ENCODE measurements at regions not wholly inside any gene's neighbourhood (a gene's known extent, or its start where the extent isn't known, plus 50 kb on each side); places are given as distances from the start of the nearest gene placed in this dataset.

DNA sequence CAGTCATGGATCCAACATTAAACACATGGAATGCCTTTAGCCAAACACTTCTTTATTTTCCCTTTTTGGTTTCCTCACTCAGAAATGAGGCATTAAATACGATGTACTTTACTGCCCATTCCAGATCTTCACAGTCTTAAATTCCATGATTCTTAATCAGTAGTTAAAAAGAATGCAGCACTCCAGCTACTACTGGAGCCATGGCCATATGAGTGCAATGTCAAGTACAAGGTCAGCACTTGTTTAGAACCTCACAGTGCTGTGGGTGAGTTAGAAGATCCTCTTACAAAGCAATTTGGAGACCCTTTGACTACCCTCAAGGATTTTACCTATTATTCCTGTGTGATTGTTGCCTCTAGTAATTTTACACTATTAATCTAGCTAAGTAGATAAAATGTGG lies 550.3 kb upstream of the LRRTM1 start:
- no peak for DNase-seq

DNA sequence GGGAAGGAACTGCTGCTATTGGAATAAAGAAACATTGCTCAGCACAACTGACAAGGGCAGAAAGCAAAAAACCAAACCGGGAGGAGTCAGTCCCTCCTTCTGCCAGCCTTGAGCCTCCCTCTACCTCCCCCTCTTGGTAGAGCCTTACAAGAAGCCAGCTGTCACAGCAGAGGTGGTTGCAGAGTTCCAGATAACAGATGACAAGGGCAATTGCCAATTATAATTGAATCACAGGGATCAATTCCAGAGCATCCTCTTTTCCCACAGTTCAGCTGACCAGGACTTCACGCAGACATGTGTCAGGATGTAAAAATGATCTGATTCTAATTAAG lies 548.2 kb upstream of the LRRTM1 start:
- no peak for DNase-seq

DNA sequence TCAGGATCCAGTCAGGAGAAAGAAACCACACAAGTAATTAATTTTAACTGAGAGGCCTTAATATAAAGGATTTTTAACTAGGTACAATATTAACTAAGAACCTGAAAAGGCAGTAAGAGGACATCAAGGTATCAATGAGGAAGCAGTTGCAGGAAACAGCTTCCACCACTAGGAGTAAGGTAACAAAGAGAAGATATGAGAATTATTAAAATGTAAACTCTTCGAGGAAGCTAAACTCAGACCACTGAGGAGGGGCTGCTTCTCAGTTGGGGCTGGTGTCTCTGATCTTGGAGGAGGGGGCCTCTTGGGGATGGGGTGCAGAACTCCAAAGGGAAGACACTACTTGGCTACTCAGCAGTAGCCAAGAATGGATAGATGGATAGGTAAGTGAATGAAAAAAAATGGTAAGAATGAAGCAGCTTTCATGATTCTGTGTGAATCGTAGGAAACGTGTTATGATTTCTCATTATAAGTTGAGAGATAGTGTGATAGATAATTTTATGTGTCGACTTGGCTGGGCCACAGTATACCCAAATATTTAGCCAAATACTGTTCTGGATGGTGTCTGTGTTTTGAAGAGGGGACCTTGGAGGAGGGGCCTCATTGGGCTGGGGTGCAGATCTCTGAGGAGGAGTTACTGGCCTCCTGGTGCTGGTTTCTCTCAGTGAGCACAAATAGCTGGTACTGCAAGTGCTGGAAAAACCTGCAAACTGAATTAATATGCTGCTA lies 547.7 kb upstream of the LRRTM1 start:
- DNase-seq: no peak

DNA sequence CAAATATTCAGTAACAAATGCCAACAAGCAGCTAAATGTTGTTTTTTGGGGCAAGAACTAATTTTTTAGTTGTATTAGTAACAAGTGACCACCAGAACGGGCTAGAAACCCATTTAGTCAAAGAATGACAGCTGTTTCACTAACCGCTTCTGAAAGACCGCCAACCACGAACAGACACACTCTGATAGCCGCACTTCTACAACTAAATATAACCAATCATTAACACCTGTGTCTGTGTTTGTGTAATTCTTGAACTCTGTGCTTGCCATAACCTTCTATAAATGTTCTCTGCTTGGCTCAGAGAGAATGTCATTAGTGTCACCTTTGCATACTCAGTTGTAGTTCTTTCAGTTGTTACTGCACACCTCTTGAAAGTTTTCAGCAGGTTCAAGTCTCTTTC lies 526.3 kb upstream of the LRRTM1 start:
- no peak for DNase-seq

DNA sequence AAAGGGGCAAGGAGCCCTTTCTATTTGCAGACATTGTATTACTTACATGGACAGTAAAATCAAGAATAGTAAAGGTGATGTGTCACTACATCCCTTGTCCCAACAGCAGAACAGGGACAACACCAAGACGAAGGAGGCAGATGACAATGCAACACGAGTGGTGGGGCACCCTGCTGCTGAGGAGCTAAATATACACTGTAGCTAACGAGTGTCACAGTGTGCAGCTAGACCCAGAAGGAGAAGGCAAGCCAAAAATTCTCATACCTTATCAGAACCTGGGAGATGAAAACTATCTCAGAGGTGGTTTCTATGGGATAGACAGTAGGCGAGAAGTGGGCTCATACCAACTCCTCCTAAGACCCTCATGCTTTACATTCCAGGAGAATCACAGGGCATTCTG lies 518.4 kb upstream of the LRRTM1 start:
- no peak for DNase-seq

DNA sequence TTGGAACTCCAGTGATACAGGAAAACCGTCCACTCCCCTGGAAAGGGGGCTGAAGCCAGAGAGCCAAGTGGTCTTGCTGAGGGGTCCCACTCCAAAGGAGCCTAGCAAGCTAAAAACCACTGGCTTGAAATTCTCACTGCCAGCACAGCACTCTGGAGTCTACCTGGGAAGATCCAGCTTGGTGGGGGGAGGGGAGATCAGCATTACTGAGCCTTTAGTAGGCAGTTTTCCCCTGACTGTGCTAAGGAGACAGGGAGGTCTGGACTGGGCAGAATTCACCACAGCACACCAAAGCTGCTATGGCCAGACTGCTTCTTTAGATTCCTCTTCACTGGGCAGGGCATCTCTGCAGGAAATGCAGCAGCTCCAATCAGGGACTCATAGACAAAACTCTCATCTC lies 510.7 kb upstream of the LRRTM1 start:
- no peak for DNase-seq

DNA sequence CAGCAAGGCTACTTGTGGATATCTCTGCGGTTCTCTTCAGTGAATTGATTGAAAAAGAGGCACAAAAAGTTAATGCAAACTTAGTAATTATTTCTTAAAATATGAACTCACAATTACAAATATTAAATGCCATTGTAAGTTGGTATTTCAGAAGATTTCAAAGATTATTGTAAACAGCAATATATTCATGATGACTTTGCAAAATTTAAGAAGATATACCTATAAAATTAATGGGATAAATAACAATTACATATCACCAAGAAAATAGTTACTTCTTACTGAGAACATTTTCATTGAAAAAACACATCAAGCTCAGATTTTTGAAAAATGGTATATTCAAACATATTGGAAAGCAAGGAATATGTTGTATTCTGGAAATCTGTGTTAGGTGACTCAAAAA lies 482.0 kb upstream of the LRRTM1 start:
- DNase-seq: no peak

DNA sequence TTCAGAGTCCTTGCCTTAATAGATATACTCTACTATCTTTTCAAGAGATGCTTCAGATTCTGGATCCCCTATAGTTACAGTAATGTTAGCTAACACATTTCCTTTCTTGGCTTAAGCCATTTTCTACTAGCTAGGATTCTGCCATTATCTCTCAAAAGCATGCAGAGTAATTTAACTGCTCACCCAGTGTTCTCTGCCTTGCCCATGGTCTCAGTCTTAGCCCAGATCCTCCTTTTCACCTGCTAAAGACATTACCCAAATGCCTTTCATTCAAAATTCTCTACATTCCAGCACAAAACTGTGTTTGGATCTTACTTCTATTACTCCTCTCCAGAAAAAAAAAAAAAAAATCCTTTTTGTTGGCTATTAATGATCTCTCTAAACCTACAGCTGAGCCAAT lies 474.2 kb upstream of the LRRTM1 start:
- no peak for DNase-seq

DNA sequence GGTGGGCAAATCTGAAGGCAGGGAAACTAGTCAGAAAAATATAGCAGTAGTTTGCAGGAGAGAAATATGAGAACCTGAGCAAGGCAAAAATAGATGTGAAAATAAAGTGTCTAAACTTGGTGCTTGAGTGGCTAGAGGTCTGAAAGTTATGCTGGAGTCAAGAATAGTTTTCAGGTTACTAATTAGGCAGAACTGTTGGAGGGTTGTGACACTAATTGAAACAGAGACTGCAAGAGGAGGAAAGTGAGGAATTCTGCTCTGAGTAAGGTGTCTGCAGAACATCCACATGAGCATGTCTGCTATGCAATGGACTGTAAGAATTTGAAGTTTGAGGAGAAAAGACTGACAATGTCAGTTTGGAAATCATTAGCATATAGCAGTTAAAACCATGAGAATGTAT lies 444.0 kb upstream of the LRRTM1 start:
- DNase-seq: no peak

DNA sequence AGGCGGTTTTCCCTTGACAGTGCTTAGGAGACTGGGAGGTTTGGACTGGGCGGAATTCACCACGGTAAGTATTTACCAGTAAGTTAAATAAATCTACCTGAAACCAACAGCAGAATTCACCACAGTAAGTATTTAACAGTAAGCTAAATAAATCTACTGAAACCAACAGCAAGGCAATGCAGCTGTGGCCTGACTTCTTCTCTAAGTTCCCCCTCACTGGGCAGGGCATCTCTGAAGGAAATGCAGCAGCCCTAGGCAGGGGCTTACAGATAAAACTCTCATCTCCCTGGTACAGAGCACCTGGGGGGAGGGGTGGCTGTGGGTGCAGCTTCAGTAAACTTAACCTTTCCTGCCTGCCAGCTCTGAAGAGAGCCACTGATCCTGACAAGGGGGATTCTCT lies 432.5 kb upstream of the LRRTM1 start:
- no peak for DNase-seq

DNA sequence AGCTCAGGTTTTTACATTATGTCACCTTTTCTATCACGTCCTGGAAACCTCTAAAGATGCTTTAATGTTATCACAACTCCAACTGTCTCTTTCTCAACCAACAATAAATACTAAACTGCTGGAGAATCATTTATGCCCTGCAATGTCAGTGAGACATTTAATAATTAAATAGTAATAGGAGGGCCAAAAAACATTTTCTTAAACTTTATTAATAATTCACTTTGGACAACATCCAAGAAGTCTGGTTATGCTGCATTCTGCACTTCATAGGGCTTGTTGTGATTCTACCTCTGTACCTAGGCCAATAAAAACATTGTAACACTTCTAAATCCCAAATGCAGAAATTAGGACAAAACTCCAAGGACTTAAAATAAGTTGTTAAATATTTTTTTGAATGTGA lies 420.4 kb upstream of the LRRTM1 start:
- no peak for DNase-seq

DNA sequence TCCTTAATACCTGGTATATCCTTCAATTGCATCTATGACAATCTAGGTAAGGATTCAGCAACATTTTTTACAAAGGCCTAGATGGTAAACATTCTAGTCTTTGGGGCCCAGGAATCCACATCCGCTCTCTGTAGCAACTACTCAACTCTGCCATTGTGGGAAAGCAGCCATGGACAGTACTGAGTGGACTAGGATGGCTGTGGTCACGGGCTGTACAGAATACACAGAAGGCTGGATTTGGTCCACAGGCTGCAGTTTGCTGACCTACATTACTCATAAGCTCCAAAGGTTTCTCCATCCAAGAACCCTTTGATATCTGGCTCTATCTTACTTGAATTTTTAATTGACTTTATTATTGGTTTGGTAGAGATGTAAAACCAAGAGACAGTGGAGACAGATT lies 418.3 kb upstream of the LRRTM1 start:
- no peak for DNase-seq

DNA sequence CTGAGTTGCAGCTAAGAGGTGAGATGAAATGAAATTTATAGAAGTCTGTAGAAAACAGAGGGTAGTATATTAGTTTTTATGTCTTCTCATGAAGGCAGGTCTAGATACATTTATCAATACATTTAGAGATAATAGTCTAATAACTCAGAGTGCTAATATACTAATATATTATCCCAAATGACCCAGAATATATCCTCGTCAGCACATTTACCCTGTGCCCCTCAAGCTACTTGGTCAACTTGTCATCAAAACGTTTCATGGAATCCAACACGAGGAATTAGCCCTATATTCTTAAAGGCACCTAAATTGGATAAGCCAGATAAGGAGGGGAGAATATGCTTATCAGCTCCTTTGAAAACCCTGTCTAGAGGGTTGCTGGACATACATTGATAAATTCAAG lies 415.1 kb upstream of the LRRTM1 start:
- DNase-seq: no peak

DNA sequence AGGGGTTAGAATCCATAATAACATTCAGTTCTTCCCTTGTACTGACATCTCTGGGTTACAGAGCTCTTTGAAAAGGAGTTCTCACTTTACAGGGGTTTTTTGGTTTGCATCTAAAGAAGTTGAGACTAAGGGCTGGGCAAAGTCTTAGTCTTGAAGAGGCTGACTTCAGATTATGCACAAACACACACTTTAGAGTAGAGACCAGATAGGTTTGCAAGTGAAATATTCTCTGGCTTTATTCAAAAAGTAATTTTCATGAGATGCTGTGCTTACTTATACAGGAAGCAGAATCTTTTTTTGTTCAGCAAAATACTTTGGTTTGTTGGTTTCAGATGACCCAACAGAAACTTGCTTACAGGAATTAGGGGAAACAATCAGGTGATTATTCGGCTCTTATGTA lies 410.9 kb upstream of the LRRTM1 start:
- DNase-seq: no peak

DNA sequence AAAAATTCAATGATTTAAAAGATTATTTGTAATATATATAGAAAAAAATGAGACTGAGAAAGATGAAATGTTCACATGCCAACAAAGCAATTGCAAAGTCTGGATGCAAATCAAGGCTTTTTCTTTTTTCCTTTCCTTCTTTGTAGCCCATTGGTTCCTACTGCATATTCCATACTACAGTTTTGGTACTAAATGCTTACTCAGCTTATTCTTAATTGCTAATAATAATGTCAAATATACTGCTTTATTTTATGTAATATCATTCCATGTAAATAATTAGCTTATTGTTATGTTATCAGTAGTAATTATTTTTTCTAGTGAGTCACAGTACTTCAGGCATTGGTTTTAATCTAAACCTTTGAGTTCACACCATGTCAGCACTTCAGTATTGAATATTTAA lies 407.4 kb upstream of the LRRTM1 start:
- no peak for DNase-seq

DNA sequence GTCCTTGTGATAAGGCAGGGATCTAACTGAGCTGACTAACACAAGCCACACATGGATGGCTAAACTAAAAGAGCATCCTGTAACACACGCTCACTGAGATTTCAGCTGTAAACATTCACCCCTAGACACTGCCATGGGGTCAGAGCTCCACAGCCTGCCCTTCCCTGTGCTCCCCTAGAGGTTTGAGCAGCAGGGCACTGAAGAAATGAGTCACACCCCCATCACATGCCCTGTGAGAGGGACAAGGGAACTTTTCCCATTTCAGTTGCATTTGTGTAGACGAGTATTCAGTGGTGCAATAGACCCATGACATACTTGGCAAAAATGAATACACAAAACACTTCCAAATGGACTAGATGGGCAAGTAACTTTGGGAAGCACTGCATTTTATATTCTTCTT lies 402.4 kb upstream of the LRRTM1 start:
- DNase-seq: no peak

DNA sequence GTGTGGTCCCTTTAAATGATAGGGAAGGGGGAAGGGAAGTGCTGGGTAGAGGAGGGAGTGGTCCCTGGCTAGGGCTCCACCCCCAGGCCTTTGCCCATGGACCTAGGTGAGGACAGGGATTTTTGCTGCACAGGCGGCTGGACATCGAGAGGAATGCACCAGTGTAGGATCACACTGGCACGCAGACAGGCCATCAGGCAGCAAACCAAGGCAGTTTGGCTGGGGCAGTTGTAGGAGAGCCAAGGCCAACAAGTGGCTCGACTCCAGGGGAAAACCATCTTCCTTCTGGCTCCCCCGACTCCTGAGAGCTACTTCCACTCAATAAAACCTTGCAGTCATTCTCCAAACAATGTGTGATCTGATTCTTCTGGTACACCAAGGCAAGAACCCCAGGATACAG lies 402.0 kb upstream of the LRRTM1 start:
- no peak for DNase-seq

DNA sequence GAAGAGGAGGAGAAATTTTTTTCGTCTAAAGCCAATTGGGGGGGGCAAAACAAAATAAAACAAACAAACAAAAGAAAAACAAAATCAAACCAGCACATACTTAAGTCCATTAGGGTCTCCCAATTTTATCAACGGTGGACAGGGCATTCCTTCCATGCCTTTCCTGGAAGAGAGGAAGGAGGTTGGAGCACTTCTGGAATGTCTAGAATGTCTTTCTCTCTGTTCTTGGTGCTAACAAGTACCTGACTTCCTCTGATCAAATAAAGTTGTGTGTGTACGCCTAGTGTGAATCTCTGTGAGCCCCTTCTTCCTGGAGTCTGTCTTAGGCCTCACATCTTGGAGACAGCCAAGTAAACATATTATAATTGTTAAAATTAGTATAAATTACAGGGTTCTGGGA lies 399.0 kb upstream of the LRRTM1 start:
- no peak for DNase-seq

DNA sequence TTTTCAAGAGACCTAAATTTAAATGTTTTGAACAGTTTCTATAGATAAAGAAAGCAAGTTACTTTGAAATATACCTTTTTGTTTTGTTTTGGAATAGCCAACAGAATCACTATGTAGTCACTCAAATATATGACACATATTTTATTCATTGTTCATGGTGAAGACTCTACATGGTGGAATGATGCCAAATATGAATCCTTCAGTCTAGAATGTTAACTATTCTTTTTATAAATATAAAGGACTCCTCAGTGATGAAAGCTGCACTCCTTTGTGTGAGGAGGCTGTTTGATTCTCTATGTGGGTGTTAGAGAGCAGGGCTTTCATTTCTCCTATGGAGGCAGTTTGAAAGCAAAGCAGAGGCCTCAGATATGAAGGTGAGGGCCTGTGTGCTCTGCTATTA lies 396.4 kb upstream of the LRRTM1 start:
- no peak for DNase-seq
